ENCODE measurements at regions not wholly inside any gene's neighbourhood (a gene's known extent, or its start where the extent isn't known, plus 50 kb on each side); places are given as distances from the start of the nearest gene placed in this dataset.

DNA sequence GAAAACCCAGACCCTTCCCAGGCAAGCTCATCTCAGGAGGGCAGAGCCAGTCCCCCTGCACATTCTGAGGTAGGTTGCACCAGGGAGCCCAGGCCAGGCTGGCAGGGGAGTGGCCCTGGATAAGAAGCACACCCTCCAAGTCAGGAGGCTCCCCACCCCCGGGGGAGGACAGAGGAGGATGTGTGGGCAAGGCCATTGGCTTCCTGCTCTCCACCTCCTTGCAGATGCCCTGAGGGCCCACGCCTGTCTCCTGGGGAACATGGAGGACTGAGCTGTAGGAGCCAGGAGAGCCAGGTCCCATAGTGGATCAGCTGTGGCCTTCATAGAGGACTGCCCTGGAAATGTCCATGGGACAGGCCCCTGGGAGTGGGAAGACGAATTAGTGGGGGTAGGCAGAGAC, 126.7 kb downstream of the IRF8 start:
- Histone ChIP-seq H3K27ac (ENCODE audit: low read depth, low read length) (no peak overlapping the region), H3F3A (ENCODE audit: control insufficient read depth, insufficient read depth) (no peaks in the 10 kb centered on the region), H3K9me3 (ENCODE audit: control insufficient read depth, insufficient read depth, low read length) (peaks cover 25% of the 10 kb centered on the region), H3K9me2 (replicated peaks; ENCODE audit: control insufficient read depth, low read length) (no peaks in the 10 kb centered on the region), H3K4me2 (ENCODE audit: low read length) (no peak overlapping the region), H3K4me3 (ENCODE audit: low read length) (no peak overlapping the region), H3K79me2 (ENCODE audit: control insufficient read depth, low read length) (no peaks in the 10 kb centered on the region), H3K27me3 (ENCODE audit: control insufficient read depth, low read length) (peaks cover 29% of the 10 kb centered on the region), H3K36me3 (ENCODE audit: control insufficient read depth, low read length) (no peaks in the 10 kb centered on the region), H3K4me1 (ENCODE audit: control insufficient read depth, low read length) (no peaks in the 10 kb centered on the region), H4K20me1 (ENCODE audit: control insufficient read depth, insufficient read depth, low read depth, low read length) (no peaks in the 10 kb centered on the region)
- TF ChIP-seq EZH2phosphoT487 (IDR thresholded peaks at IDR 0.05; ENCODE audit: borderline replicate concordance, low read length): no peak
- TF ChIP-seq, protein P1, sequence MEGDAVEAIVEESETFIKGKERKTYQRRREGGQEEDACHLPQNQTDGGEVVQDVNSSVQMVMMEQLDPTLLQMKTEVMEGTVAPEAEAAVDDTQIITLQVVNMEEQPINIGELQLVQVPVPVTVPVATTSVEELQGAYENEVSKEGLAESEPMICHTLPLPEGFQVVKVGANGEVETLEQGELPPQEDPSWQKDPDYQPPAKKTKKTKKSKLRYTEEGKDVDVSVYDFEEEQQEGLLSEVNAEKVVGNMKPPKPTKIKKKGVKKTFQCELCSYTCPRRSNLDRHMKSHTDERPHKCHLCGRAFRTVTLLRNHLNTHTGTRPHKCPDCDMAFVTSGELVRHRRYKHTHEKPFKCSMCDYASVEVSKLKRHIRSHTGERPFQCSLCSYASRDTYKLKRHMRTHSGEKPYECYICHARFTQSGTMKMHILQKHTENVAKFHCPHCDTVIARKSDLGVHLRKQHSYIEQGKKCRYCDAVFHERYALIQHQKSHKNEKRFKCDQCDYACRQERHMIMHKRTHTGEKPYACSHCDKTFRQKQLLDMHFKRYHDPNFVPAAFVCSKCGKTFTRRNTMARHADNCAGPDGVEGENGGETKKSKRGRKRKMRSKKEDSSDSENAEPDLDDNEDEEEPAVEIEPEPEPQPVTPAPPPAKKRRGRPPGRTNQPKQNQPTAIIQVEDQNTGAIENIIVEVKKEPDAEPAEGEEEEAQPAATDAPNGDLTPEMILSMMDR (IDR thresholded peaks at IDR 0.05; ENCODE audit: low read depth, low read length, poor library complexity, severe bottlenecking): no peak

DNA sequence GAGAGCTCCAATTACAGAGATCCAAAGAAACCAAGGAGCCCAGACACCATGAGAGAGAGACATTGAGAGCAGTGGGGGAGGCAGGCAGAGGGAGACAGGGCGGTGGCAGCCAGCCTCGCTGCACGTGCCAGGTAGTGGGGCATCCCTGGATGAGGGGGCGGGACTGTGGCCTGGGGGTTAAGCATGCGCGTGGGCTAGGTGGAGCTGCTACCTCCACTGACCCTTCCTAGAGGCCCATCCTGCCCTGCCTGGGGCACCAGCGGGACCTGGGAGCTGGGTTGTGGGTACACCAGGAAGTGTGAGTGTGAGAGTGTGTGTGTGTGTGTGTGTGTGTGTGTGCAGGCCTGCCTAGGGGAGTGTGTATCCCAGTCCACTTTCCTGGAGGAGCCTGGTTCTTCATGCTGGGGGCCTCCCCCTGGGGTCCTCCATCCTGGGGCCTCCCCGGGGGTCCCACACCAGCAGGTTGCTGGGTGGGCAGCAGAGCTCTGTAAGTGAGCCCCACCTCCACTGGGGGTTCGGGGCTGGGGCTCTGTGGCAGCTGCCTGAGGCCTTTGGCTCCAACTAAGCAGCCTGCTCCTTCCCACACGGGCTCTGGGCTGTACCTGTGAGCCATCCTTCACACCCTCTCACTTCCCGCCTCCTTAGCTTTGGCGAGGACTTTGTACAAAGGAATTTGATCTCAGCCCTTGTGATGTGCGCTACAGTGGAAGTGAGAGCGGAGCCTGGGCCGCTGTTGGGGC, 127.4 kb downstream of the IRF8 start:
- H3F3A ChIP-seq (ENCODE audit: control insufficient read depth, insufficient read depth): no peaks in the 10 kb centered on the region
- no peaks in the 10 kb centered on the region for H3K9me2 ChIP-seq (replicated peaks; ENCODE audit: control insufficient read depth, low read length)
- H3K4me1 ChIP-seq (ENCODE audit: control insufficient read depth, low read length): no peaks in the 10 kb centered on the region
- H3K27me3 ChIP-seq (ENCODE audit: control insufficient read depth, low read length): peaks cover 31% of the 10 kb centered on the region
- no peak overlapping the region for H3K27ac ChIP-seq (ENCODE audit: low read depth, low read length)
- no peaks in the 10 kb centered on the region for H3K36me3 ChIP-seq (ENCODE audit: control insufficient read depth, low read length)
- no peak overlapping the region for H3K4me2 ChIP-seq (ENCODE audit: low read length)
- no peak overlapping the region for H3K4me3 ChIP-seq (ENCODE audit: low read length)
- no peaks in the 10 kb centered on the region for H4K20me1 ChIP-seq (ENCODE audit: control insufficient read depth, insufficient read depth, low read depth, low read length)
- peaks cover 25% of the 10 kb centered on the region for H3K9me3 ChIP-seq (ENCODE audit: control insufficient read depth, insufficient read depth, low read length)
- no peaks in the 10 kb centered on the region for H3K79me2 ChIP-seq (ENCODE audit: control insufficient read depth, low read length)
- TF ChIP-seq EZH2phosphoT487 (IDR thresholded peaks at IDR 0.05; ENCODE audit: borderline replicate concordance, low read length): no peak
- TF ChIP-seq, protein P1 (IDR thresholded peaks at IDR 0.05; ENCODE audit: low read depth, low read length, poor library complexity, severe bottlenecking): no peak

DNA sequence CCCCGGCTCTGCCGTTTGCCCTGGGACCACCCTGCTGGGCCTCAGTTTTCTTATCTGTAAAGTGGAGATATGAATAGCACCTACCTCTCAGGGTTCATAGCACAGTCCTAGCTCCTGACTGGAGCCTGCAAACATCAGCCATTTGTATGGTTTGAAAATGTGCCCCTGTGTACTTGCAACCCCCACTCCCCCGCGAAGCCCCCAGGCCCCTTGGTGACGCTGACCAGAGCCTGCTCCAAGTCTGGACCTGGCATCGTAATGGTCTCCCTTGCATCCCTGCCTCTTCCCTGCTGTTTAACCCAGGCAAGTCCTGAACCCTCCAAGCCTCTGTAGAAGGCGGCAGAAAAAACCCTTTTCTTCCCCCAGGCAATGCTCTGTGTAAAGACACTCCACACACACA, 128.0 kb downstream of the IRF8 start:
- H3K9me2 ChIP-seq (replicated peaks; ENCODE audit: control insufficient read depth, low read length): no peaks in the 10 kb centered on the region
- no peak overlapping the region for H3K27ac ChIP-seq (ENCODE audit: low read depth, low read length)
- H3K9me3 ChIP-seq (ENCODE audit: control insufficient read depth, insufficient read depth, low read length): peaks cover 25% of the 10 kb centered on the region
- no peaks in the 10 kb centered on the region for H3K4me1 ChIP-seq (ENCODE audit: control insufficient read depth, low read length)
- peaks cover 33% of the 10 kb centered on the region for H3K27me3 ChIP-seq (ENCODE audit: control insufficient read depth, low read length)
- no peaks in the 10 kb centered on the region for H3F3A ChIP-seq (ENCODE audit: control insufficient read depth, insufficient read depth)
- H3K79me2 ChIP-seq (ENCODE audit: control insufficient read depth, low read length): no peaks in the 10 kb centered on the region
- TF ChIP-seq EZH2phosphoT487 (IDR thresholded peaks at IDR 0.05; ENCODE audit: borderline replicate concordance, low read length): no peak
- TF ChIP-seq, protein P1 (IDR thresholded peaks at IDR 0.05; ENCODE audit: low read depth, low read length, poor library complexity, severe bottlenecking): no peak
- H4K20me1 ChIP-seq (ENCODE audit: control insufficient read depth, insufficient read depth, low read depth, low read length): no peaks in the 10 kb centered on the region
- no peak overlapping the region for H3K4me3 ChIP-seq (ENCODE audit: low read length)
- no peaks in the 10 kb centered on the region for H3K36me3 ChIP-seq (ENCODE audit: control insufficient read depth, low read length)
- H3K4me2 ChIP-seq (ENCODE audit: low read length): no peak overlapping the region

Measured in DOHH2 (cell line).